ENCODE measurements at regions not wholly inside any gene's neighbourhood (a gene's known extent, or its start where the extent isn't known, plus 50 kb on each side); places are given as distances from the start of the nearest gene placed in this dataset.

DNA sequence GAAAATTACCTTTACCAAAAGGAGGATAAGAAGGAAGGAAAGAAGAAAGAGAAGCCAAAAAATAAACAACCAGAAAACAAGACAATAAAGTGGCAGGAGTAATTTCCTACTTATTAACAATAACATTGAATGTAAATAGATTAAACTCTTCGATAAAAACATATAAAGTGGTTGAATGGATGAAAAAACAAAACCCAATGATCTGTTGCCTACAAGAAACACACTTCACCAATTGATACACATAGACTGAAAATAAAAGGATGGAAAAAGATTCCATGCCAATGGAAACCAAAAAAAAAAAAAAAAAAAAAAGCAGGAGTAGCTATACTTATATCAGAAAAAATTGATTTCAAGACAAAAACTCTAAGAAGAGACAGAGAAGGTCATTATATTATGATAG lies 518.9 kb downstream of the BCKDHB start:
- TF ChIP-seq, protein P1, sequence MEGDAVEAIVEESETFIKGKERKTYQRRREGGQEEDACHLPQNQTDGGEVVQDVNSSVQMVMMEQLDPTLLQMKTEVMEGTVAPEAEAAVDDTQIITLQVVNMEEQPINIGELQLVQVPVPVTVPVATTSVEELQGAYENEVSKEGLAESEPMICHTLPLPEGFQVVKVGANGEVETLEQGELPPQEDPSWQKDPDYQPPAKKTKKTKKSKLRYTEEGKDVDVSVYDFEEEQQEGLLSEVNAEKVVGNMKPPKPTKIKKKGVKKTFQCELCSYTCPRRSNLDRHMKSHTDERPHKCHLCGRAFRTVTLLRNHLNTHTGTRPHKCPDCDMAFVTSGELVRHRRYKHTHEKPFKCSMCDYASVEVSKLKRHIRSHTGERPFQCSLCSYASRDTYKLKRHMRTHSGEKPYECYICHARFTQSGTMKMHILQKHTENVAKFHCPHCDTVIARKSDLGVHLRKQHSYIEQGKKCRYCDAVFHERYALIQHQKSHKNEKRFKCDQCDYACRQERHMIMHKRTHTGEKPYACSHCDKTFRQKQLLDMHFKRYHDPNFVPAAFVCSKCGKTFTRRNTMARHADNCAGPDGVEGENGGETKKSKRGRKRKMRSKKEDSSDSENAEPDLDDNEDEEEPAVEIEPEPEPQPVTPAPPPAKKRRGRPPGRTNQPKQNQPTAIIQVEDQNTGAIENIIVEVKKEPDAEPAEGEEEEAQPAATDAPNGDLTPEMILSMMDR (tag by site-specific recombination; IDR thresholded peaks at IDR 0.05), result no peak
- TF ChIP-seq, protein P2, sequence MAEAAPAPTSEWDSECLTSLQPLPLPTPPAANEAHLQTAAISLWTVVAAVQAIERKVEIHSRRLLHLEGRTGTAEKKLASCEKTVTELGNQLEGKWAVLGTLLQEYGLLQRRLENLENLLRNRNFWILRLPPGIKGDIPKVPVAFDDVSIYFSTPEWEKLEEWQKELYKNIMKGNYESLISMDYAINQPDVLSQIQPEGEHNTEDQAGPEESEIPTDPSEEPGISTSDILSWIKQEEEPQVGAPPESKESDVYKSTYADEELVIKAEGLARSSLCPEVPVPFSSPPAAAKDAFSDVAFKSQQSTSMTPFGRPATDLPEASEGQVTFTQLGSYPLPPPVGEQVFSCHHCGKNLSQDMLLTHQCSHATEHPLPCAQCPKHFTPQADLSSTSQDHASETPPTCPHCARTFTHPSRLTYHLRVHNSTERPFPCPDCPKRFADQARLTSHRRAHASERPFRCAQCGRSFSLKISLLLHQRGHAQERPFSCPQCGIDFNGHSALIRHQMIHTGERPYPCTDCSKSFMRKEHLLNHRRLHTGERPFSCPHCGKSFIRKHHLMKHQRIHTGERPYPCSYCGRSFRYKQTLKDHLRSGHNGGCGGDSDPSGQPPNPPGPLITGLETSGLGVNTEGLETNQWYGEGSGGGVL (tag by site-specific recombination; IDR thresholded peaks at IDR 0.05), result no peak
- TF ChIP-seq ZNF114 (tag by site-specific recombination; IDR thresholded peaks at IDR 0.05) (no peak), ZNF426 (tag by site-specific recombination; IDR thresholded peaks at IDR 0.05) (no peak), SETDB1 (IDR thresholded peaks at IDR 0.05; ENCODE audit: insufficient read length, low read length) (peak; percentile 95)
